AG10803 (cell line): ENCODE measurements at regions not wholly inside any gene's neighbourhood (a gene's known extent, or its start where the extent isn't known, plus 50 kb on each side); places are given as distances from the start of the nearest gene placed in this dataset.
"Not testable (repeated sequence)": the region's sequence is repeated elsewhere in the genome, so short reads cannot be mapped to it uniquely, and the experiment has no call there.

ENCODE experiments used
- DNase-seq: peaks from one replicate; pipeline ENCODE4 v3.0.0; 2010; ENCODE audit warnings: low read depth
- H3K4me3 ChIP-seq: 2 replicates; pipeline ENCODE4 v1.5.1; 2011; ENCODE audit warnings: mild to moderate bottlenecking, low read length, control low read depth
- CTCF ChIP-seq: conservative IDR thresholded peaks from 2 replicates; pipeline ENCODE4 v1.5.1; 2011; ENCODE audit warnings: mild to moderate bottlenecking, low read length, control low read depth, inconsistent platforms

- no peak overlapping the region for H3K4me3 ChIP-seq
- no peak for DNase-seq
- TF ChIP-seq CTCF = no peak
These were observed 172.6 kb upstream of the PHACTR1 start for GRCh38 chr6:12543953-12544352.

GRCh38 chr6:12544821-12545565 is 171.6 kb upstream of the PHACTR1 start:
- no peak for DNase-seq
- H3K4me3 ChIP-seq = no peak overlapping the region
- no peak for TF ChIP-seq CTCF

- no peak for TF ChIP-seq CTCF
- H3K4me3 ChIP-seq = no peak overlapping the region
- DNase-seq = peak; percentile 81
These were observed 170.8 kb upstream of the PHACTR1 start for GRCh38 chr6:12545619-12546409.

GRCh38 chr6:12546410-12547002 is 170.1 kb upstream of the PHACTR1 start:
- no peak overlapping the region for H3K4me3 ChIP-seq
- TF ChIP-seq CTCF = no peak
- no peak for DNase-seq

GRCh38 chr6:12548526-12548925 is 168.0 kb upstream of the PHACTR1 start:
- no peak overlapping the region for H3K4me3 ChIP-seq
- DNase-seq = peak; percentile 96
- TF ChIP-seq CTCF = no peak

GRCh38 chr6:12549445-12549844 is 167.1 kb upstream of the PHACTR1 start:
- H3K4me3 ChIP-seq, DNase-seq: not testable (repeated sequence)

GRCh38 chr6:12554820-12555219 is 161.7 kb upstream of the PHACTR1 start:
- not testable (repeated sequence) for DNase-seq, H3K4me3 ChIP-seq

GRCh38 chr6:12555267-12555666 is 161.3 kb upstream of the PHACTR1 start:
- no peak overlapping the region for H3K4me3 ChIP-seq
- peak; percentile 93 for DNase-seq
- TF ChIP-seq CTCF = no peak
